ENCODE measurements at regions not wholly inside any gene's neighbourhood (a gene's known extent, or its start where the extent isn't known, plus 50 kb on each side); places are given as distances from the start of the nearest gene placed in this dataset.

DNA sequence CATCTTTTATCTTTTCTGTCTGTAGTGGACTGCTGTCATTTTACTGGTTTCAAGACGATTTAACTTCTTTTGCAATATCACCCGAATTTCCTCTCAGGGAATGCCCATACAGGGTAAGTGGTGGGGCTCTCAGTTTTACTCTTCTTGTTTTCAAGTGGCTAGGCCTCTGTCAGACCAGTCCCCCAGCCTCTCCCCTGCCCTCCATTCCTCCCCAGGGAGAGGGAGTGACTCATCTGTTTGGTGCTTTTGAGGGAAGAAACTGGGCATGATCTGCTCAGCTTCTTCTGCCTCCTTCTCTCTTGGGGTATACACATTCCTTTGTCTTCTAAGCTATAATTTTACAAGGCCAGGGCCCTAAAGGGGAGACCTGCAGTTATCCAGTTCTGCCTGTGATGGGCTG is 332.0 kb downstream of the CBLN1 start:
- TF ChIP-seq, protein P1, sequence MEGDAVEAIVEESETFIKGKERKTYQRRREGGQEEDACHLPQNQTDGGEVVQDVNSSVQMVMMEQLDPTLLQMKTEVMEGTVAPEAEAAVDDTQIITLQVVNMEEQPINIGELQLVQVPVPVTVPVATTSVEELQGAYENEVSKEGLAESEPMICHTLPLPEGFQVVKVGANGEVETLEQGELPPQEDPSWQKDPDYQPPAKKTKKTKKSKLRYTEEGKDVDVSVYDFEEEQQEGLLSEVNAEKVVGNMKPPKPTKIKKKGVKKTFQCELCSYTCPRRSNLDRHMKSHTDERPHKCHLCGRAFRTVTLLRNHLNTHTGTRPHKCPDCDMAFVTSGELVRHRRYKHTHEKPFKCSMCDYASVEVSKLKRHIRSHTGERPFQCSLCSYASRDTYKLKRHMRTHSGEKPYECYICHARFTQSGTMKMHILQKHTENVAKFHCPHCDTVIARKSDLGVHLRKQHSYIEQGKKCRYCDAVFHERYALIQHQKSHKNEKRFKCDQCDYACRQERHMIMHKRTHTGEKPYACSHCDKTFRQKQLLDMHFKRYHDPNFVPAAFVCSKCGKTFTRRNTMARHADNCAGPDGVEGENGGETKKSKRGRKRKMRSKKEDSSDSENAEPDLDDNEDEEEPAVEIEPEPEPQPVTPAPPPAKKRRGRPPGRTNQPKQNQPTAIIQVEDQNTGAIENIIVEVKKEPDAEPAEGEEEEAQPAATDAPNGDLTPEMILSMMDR (IDR thresholded peaks at IDR 0.05) = no peak
- TF ChIP-seq POLR2AphosphoS5 (IDR thresholded peaks at IDR 0.05) = no peak
